HG03175 (cell line): ENCODE measurements at regions not wholly inside any gene's neighbourhood (a gene's known extent, or its start where the extent isn't known, plus 50 kb on each side); places are given as distances from the start of the nearest gene placed in this dataset.

Experiments
- ATAC-seq: cut with Tn5 transposase; IDR thresholded peaks from one replicate; pipeline ENCODE4 v1.9.1; 2021; ENCODE audit warnings: mild to moderate bottlenecking, moderate library complexity; ENCODE audit not compliant: unreplicated experiment

DNA sequence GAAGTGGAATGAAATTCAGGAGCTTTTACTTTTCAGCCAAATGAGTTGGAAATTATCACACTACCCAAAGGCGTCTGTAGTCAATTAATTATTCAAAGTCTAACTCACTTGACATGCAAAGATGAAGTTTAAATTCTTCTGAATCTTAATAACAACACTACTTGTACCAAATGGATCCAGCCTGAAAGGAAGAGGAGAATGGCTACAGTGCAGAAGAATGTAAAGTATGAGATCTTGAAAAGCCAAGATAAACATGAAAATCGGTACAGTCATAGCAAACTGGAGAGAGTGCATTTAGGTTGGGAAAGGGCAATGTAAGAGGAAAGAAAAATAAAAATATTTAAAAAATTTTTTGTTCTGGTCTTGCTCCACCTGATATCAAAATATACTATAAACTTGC is 195.5 kb downstream of the SIM1 start:
- no peak for ATAC-seq

DNA sequence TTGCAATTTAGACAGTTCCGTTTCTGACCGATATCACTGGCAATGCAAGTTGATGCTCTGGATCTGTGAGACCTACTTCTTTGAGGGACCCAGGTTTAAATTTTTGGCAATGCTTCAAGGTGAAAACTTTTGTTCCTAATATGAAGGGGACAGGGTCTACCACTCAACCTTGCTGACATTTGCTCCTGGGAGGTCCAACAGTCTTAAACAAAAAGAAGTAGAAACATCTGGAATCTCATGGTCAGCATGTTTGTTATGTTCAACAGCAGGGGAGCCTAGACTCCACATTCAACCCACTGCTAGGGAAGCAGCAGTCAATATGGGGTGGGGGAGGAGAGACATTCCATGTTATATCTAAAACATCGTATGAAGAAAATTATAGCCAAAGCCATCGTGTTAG is 196.4 kb downstream of the SIM1 start:
- no peak for ATAC-seq

DNA sequence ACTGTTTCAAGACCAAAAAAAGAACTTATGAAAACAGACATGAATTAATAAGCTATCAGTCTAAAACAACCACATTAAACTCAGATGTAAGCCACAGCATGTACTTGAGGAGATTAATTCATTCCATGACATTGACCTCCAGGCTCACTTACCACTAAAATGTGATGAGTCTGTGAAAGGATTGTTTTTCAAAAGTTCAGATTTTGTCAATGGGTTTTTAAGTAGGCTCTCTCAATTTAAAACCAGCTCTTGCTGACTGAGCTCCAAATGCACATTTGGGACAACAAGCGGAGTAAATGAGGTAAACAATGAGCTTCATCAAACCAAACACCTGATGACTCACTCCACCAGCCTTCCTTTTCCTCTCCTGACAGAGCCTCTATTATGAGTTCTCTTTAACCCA is 197.0 kb downstream of the SIM1 start:
- no peak for ATAC-seq

DNA sequence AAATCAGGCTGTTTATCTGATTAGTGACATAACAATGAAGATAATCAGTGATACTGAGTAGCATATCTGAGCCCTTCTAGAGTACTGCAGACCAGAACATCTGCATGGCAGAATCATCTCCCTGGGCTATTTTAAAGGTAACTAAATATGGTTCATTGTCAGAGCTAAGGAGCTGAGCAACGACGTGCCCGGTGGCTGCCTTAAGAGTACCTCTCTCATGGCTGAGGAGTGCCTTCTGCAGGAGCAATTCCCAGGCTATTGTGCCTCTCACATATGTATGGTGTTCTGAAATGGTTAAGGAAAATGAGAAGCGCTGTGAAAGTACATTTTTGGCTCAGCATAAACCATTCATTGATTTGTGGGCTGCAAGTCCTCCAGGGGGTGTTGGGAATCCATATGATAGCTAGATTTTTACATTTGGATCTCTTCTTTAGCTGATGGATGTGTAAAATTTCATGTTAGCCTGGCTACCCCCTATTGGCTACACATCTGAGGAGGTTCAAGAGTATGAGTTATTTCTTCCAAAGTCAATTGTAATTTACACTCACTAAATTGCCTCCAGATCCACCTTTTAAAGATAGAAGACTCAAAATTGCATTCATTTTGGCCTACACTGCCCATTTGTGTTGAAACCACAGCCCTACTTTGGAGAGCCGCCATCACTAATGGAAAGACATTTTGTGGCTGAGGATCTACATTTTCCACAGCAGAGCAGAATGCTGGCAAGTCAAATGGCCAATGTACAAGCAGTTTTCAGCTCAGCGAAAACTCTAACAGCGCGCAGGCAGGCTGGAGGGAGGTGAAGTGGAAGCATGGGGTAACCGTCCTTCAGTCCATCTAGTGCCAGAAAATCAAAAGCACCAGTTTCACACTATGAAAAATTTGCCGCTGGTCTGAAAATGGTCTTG is 198.0 kb downstream of the SIM1 start:
- no peak for ATAC-seq

DNA sequence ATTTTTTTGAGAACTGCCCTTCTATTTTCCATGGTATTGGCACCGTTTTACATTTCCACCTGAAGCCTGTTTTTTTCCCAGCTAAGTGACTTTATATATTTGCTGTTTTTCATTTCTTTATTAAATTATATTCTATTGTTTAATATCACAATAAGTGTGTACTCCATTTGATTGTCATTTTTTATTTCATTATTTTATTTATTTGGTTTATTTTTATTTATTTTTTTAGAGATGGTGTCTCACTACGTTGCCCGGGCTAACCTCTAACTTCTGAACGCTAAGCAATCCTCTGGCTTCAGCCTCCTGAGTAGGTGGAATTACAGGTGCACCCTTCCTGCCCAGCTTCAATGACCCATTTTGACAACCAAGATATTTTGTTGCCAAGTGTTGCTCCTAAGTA is 202.6 kb downstream of the SIM1 start:
- ATAC-seq: no peak

DNA sequence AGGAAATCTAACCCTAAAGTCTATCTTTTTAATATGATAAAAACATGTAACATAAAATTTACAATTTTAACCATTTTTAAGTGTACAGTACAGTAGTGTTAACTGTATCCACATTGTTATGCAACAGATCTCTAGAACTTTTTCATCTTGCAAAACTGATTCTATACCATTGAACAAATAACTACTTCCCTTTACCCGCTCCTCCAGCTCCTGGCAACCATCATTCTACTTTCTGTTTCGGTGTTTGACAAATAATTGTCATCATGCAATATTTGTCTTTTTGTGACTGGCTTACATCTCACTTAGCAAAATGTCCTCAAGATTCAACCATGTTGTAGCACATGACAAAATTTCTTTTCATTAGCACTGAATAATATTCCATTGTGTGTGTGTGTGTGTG is 203.2 kb downstream of the SIM1 start:
- ATAC-seq: no peak

DNA sequence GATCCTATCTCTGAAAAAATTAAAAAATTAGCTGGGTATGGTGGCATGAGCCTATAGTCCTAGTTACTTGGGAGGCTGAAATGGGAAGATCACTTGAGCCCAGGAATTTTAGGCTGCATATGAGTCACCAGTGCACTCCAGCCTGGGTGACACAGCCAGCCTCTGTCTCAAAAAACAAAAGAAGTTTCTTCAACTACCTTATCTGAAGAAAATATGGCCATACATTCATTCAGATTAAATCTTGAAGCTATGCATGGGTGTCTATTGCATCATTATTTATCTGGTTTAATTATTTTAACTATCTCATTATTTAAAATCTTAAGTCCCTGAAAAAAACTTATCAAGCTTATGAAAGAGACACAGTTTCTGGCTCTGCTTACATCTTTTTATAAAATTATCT is 204.1 kb downstream of the SIM1 start:
- no peak for ATAC-seq

DNA sequence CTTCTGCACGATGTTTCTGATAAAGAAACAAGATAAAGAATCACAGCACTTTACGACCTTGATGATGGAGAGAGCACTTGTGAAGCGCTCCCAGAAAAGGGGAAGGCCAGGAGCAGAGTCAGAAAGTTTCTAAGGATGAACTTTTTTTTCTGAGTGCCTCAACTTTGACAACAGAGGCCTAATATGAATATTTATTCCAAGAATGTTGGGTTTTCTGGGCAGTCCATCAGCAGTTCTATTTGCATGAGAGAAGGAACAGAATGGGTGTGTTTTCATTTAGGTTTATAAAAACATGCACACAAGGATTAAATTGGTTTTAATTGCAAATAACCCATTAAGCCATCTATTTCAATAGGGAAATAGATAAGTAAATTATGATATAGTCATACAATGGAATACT is 204.9 kb downstream of the SIM1 start:
- no peak for ATAC-seq

DNA sequence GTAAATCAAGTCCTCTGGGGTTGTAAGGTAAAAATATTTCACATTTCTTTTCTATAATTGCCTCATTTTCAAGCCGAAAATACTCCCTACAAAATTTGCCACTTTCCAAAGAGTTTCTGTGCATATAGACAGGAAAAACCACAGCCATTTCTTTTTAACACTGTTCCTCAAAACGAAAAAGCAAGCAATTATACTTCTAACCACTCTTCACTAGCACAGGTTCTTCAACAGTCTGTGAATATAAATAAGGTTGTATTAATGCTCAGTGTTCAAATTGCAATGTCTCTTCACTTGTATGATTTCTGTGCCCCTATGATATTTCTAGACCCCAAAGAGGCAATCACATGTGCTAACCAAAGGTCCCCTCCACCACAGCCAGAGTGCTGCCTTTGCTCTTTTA is 206.0 kb downstream of the SIM1 start:
- ATAC-seq: no peak

DNA sequence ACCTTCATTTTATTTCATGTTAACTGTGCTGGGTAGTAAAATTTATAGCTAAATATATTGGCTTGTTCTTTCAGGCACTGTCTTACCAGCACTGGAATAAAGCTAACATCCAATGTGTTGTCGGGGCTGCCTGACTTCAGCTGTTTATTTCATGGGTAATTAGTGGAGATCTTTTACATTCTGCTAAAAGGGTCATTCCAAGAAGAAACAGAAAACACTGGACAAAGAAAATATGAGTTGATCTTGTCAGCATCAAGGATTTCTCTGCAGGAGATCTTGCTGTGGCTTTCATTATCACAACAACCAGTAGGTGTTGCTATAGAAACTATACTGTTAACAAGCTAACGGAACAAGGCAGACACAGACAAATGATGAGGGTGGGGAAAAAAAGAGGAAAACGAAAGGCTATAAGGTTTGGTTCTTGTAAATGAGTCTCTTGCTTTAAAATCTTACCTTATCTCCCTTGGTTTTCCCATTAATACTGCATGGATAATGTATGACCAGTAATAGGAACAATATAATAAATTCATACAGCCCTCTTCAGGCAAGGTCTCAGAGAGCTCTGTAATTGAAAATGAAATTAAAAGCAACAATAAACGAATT is 206.8 kb downstream of the SIM1 start:
- peak; percentile 96 for ATAC-seq

DNA sequence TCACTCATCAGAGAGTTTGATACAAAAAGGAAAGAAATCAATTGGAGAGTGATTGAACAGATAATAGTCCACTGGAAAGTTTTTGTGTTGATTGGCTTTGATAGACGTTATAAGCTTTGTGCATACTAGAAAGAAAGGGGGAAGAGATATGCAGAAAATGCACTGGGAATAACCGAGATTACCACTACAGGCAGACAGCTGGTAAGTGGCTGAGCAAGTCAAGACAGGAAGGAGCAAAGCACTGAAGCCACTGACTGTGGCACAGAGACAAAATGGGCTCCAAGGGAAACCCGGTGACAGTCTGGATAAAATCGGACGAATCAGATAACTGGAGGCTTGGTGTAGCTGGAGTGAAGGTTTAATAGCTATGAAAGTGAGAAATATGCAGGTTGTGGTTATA is 209.0 kb downstream of the SIM1 start:
- no peak for ATAC-seq

DNA sequence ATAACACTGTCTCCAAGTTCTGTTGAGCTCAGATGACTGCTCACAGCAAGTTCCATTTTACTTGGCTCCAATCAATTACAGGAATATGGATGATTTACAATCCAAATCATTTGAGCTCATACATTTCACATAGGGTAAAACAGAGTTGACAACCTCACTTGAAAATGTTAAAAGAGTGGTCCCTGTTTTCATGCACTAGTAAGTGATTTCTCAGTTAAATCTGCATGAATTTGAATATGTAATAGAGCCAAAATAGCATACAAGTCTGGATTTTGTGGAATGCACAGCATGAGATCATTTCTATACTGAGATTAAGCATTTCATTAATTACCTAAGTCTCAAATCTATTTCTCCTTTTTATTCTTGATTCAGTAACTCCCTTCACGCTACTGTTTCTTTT is 217.6 kb downstream of the SIM1 start:
- no peak for ATAC-seq

DNA sequence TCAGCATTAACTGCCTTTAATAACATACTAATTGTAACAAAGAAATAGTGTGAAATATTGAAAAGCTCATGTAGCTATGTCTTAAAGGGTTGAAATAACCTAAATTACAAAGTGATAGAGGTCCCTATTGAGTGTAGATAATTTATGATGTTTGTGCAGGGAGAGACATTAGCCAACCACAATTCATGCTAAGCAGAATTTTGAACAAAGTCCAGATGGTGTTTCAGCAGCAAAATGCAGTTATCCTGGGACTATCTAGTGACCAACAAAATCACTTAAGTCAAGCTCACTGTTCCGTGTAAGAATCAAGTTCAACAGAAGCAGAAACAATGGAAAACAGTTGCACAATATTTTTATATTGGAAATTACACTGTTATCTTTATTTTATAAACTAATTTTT is 218.5 kb downstream of the SIM1 start:
- ATAC-seq: no peak

DNA sequence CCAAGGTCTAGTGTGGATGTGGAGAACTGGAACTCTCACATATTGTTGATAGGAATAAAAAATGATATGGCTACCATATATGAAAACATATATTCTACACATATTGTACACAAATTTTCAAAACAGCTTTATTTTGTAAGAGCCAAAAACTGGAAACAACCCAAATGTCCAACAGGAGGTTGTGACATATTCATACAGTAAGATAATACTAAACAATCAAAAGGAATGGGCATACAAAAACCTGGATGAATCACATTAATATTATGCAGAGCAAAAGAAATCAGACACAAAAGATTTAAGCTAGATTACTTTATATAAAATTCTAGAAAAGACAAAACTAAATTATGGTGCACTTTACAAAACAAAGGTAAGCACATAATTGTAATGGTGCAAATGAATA is 223.9 kb downstream of the SIM1 start:
- ATAC-seq: no peak

DNA sequence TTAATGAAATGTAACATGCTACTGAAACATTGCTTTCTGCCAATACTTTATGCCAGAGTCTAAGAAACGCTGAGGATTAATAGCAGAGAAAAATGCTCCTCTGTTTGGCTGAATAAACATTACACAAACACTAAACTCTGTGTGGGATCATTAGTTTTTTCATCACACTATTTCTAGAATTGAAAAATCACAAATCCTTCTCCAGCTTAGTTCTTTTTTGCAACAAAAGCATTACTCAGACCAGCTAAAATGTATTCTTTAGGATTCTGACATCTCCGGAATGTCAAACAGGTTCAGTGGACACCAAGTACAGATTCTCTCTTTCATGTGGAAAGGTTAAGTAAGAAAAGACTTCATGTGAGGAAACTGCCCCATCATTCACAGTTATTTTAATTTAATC is 226.9 kb downstream of the SIM1 start:
- no peak for ATAC-seq

DNA sequence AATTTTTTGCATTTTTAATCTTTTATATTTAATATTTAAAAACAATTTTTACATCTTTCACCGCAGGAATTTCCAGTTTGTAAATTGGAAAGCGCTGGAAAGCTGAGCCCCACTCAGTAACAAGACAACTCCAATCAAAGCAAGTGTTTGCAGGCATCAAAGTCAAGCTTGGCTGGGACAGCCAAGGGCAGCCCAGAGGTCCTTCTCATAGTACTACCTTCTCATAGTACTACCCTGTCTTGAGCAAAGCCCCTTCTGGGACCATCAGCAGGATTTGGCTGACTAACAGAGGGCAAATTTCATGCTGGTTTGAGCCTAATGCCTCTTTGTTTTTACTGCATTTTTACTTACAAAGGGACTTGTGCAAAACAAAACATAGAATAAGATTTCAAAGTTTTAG is 228.3 kb downstream of the SIM1 start:
- ATAC-seq: no peak

DNA sequence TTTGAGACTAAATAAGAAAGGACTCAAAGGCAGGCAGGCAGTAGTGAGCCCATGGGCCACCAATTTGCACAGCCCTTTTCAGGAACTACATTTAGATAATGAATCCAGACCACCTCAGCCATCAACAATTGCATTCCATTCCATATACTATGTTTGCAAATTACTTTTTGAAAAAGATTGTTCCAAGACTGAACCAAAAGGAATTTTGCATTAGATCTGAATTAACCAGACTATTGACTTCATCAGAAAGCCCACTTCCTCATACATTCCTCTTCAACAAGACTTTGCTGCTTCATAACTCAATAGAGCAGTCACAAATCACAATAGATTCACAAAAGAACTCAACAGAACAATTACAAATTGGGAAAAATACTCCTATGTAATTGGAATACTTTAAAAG is 229.1 kb downstream of the SIM1 start:
- no peak for ATAC-seq

DNA sequence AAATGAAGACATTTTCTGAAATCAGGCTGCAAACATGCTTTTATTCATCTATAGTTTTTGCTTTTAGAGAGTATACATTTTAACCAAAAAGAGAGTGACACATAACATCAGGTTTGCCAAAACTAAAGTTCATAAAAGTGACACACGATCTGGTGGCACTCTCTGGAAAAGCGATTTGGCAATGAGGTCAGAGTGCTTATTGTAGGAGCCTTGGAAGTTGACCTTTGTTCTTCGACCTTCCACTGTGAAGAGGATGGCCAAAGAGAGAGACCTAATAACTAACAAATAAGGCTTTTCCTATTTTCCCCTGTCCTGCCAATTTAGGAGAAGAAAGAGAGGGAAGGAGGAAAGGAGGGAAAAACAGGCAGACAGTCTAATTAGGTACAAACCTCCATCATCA is 230.1 kb downstream of the SIM1 start:
- no peak for ATAC-seq

DNA sequence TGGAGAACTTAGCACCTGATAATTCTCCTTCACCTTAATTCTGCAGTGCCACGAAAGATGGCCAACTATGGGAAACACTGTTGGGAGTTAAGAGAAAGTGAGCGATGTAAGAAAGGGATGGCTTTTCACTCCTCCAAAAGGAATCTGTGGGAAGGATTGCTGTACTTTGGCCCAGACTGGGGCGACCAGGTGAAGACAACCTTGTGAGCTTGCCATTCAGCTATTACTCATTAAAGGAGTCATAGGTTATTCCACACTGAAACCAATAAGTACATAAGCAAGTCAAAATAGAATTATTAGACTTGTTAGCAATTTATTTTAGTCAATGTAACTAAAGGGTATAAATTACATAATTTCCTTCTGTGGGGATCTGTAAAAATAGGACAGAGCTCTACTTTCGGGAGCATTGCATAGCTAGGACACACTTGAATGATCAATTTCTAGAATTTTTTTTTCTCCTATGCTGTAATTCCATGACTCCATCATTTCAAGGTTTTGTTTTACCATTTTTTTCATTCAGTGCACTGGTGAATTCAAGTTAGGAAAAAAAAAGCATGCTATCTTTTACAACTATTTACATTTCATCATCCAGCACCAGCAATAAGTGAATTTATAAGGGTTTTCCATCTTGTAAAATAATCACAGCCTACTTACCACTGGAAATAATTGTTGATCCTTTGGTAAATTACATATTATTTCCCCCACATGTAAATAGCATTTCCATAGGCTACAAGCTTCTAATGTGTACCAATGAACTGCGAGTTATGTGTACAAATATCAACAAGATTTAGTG is 231.7 kb downstream of the SIM1 start:
- ATAC-seq: no peak

DNA sequence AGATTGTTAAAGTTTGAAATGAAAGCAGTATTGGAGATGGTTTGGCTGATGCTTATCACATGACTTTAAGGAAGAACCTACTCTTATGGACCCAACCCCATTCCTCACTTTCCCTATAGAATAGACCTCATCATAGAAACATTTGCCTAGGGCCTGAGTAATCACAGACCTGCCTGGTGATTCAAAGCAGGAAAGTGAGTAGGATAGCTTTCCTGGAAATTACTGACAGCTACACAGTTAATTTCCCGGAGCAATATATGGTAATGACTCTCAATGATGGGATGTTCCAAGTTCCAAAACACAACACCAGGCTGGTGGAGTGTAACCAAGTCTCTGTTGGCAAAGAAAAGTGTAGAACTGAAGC is 233.8 kb downstream of the SIM1 start:
- no peak for ATAC-seq

DNA sequence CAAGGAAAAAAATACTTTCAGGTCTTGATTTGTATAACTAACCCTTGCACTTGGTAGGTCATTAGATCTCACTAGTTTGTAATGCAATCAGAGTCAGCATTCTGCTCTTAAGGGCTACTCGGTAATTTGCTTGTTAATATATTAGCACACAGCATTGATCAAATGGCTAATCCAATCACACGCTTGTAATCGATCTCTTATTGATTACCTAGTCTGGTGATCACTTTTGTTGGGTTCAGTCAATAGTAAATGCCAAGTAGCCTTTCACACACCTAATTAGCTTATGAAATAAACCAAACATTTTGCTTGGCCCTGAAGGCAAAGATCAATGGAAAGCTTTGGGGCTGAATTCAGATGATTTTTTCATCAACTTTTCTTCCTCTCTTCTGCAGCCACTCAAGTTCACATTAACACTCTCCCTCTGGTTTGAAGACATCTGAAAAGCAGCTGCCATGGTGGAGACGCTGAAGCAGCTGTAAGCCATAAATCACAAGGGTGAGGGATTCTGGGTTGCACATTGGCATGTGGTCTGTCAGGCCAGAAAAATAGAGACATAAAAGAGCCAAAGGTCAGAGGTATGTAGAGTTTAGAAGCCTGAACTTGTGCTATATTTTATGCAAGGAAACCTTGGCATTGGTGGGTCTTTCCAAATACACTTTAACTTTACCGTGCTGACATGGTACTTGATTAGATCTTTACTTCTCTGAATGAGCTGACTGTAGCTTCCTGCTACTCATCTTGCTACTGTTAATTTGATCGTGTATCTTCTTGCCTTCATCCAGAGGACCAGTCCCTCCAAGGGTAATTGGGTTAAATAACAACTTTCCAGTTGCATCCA is 234.4 kb downstream of the SIM1 start:
- ATAC-seq: no peak
